Mucosa of descending colon (tissue), 3 donors: ENCODE measurements at regions not wholly inside any gene's neighbourhood (a gene's known extent, or its start where the extent isn't known, plus 50 kb on each side); places are given as distances from the start of the nearest gene placed in this dataset.

Experiments
- ATAC-seq: fragments of 200-7000 bp; cut with Tn5 transposase; one replicate; pipeline ENCODE4 v1.9.1; 2020; ENCODE audit warnings: mild to moderate bottlenecking, moderate library complexity
- DNase-seq, 3 donors: peaks; one replicate each; pipeline ENCODE4 v3.0.0-alpha.2; 2020
- H3K36me3 ChIP-seq: fragments of 200-600 bp; one replicate; pipeline ENCODE4 v1.8.0; 2021; ENCODE audit warnings: low read depth, mild to moderate bottlenecking
- H3K4me1 ChIP-seq: fragments of 200-600 bp; one replicate; pipeline ENCODE4 v1.8.0; 2021; ENCODE audit warnings: low read depth, mild to moderate bottlenecking
- H3K4me3 ChIP-seq: fragments of 200-600 bp; one replicate; pipeline ENCODE4 v1.8.0; 2021; ENCODE audit warnings: mild to moderate bottlenecking
- H3K9me3 ChIP-seq: fragments of 200-600 bp; one replicate; pipeline ENCODE4 v1.8.0; 2021; ENCODE audit warnings: mild to moderate bottlenecking
- intact Hi-C, 2 donors: fragments of 100-400 bp; cut with DNase I in 1 of 2; cut with micrococcal nuclease in 1 of 2; formaldehyde crosslinking; loops; one replicate each; pipeline versions ENCODE4 v1.11.0 to v1.11.1; 2022; cut with DNase I, micrococcal nuclease
- TF ChIP-seq, protein P1 (sequence below): fragments of 200-600 bp; IDR thresholded peaks from one replicate; pipeline ENCODE4 v1.8.0; 2022; ENCODE audit warnings: antibody characterized with exemption, mild to moderate bottlenecking
- donor health status: DM: no; HTN: no; CAD: no; lungs with moderate emphysema.
- donor health status: DM: no; HTN: no; CAD: no.
- donor health status: DM: no; HTN: yes; CAD: no.

DNA sequence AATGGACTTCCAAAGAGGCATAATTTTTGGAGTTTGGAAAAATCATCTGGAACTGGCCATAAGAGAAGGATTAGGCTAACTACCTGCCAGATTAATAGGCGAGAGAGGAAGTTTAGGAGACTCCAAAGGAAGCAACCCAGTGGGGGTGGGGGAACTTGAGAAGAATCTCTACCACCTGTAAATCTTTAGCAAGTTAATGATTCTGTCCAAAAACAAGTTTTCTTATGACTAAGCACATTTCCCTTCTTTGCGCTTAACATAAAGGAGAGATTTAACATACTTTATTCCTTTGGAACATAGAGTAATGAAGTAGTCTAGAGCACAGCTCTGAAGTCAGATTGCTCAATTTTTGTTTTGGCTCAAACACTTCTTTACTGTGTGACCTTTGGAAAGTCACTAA lies 58.2 kb upstream of the PAPPA start:
- TF ChIP-seq, protein P1, sequence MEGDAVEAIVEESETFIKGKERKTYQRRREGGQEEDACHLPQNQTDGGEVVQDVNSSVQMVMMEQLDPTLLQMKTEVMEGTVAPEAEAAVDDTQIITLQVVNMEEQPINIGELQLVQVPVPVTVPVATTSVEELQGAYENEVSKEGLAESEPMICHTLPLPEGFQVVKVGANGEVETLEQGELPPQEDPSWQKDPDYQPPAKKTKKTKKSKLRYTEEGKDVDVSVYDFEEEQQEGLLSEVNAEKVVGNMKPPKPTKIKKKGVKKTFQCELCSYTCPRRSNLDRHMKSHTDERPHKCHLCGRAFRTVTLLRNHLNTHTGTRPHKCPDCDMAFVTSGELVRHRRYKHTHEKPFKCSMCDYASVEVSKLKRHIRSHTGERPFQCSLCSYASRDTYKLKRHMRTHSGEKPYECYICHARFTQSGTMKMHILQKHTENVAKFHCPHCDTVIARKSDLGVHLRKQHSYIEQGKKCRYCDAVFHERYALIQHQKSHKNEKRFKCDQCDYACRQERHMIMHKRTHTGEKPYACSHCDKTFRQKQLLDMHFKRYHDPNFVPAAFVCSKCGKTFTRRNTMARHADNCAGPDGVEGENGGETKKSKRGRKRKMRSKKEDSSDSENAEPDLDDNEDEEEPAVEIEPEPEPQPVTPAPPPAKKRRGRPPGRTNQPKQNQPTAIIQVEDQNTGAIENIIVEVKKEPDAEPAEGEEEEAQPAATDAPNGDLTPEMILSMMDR: no peak
- Histone ChIP-seq H3K4me3 (no peak overlapping the region), H3K36me3 (no peaks in the 10 kb centered on the region), H3K9me3 (no peaks in the 10 kb centered on the region), H3K4me1 (no peaks in the 10 kb centered on the region)
- intact Hi-C loops: no loop called here
- ATAC-seq (no peak), DNase-seq (no peak)

DNA sequence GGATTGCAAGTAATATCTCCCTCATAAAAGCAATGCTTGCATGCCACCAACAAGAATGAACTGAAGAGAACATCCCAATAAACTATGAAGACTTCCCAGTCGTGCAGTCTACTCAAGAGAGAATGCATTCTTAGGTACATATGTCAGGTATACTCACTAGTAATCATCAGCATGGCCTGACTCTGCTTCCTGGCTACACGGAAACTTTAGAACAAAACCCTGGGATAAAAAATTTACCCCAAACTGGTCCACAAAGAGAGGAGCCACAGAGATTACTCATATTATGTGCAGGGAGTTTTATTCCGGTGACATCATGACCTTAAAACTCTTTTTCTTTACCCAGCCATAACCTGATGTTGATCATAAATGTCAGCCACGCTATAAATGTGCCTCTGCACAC lies 57.5 kb upstream of the PAPPA start:
- no peaks in the 10 kb centered on the region for H3K4me1 ChIP-seq
- H3K36me3 ChIP-seq: no peaks in the 10 kb centered on the region
- intact Hi-C loops: no loop called here
- no peak overlapping the region for H3K4me3 ChIP-seq
- TF ChIP-seq, protein P1: no peak
- DNase-seq: no peak
- no peak for ATAC-seq
- no peaks in the 10 kb centered on the region for H3K9me3 ChIP-seq

DNA sequence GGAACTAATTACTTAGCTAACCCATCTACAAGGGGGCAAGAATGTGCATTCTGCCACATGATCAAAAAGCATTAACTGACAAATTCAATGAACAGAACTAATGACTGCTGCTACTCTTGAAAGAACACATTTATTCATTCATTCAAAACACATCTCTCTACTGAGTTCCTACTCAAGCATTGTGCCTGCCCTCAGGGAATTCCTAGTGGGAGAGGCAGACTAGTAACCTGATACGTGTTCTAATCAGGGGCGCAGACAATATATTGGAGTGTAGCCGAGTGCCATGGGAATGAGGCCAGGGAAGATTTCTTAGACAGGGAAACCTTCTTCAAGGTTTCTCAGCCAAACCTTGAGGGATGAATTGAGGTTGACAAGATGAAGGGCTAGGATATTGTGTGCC lies 56.7 kb upstream of the PAPPA start:
- DNase-seq (no peak), ATAC-seq (no peak)
- Histone ChIP-seq H3K4me3 (no peak overlapping the region), H3K36me3 (no peaks in the 10 kb centered on the region), H3K4me1 (no peaks in the 10 kb centered on the region), H3K9me3 (no peaks in the 10 kb centered on the region)
- TF ChIP-seq, protein P1: no peak
- intact Hi-C loops: no loop called here

DNA sequence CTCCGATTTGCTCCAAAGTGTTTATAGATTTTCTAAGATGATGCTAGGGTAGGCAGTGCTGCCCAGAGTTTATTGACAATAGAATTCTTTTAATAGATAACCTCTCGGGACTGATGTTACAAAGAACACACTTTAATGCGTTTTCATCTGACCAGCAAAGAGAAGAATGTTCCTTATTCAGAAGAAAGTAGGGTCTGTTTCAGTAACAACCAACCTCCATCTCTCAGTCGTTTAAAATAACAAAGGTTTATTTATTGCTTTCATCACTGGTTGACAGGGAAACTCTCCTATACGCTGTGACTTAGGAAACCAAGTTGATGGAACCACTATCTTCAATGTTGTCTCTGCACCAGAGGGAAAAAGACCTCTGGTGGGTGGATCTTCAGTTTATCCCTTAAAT lies 55.1 kb upstream of the PAPPA start:
- Histone ChIP-seq H3K4me1 (no peaks in the 10 kb centered on the region), H3K9me3 (no peaks in the 10 kb centered on the region), H3K36me3 (no peaks in the 10 kb centered on the region), H3K4me3 (no peak overlapping the region)
- no peak for DNase-seq
- ATAC-seq: no peak
- TF ChIP-seq, protein P1: no peak
- intact Hi-C loops: no loop called here

DNA sequence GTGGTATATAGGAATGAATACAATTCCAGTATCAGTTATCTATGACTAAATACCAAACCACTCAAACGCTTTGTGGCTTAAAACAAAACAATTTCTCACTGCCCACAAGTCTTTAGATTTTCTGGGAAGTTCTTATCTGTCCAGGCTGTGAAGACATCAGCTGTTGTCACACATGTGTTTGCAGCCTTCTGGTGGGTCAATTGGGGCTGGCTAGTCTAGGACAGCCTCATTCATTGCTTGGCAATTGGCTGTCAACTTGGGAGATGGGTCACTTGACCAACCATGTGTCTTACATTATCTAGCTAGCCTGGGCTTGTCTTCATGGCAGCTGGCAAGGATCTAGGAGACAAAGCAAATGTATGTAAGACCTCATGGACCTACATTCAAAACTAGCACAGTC lies 53.8 kb upstream of the PAPPA start:
- no peak for ATAC-seq
- intact Hi-C loops: no loop called here
- DNase-seq: no peak

DNA sequence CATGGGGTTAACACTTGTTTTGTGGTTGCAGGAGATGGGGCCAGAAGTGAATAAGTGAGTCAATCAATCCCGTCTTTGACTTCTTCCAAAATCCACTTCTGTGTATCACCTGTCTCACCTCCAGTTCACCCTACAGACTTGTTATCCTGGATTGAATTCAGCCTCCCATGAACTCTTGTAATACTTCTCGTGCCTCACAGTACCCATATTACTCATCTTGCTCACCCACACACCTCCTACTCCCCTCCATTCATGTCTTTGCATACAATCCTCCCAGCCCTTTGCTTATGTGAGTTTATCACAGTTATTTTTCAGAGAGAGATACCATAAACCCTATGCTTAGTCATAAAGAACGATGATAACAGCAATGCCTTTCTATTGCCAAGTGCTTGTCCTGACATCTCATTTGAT lies 52.9 kb upstream of the PAPPA start:
- no peak for DNase-seq
- H3K4me3 ChIP-seq: no peak overlapping the region
- no peaks in the 10 kb centered on the region for H3K9me3 ChIP-seq
- H3K36me3 ChIP-seq: no peaks in the 10 kb centered on the region
- H3K4me1 ChIP-seq: no peaks in the 10 kb centered on the region
- TF ChIP-seq, protein P1: no peak
- no peak for ATAC-seq
- intact Hi-C loops: no loop called here

More for the DNA sequence above, 53.8 kb upstream of the PAPPA start:
- no peaks in the 10 kb centered on the region for H3K36me3 ChIP-seq
- no peaks in the 10 kb centered on the region for H3K4me1 ChIP-seq
- no peak overlapping the region for H3K4me3 ChIP-seq
- H3K9me3 ChIP-seq: no peaks in the 10 kb centered on the region
- TF ChIP-seq, protein P1: no peak
